ENCODE measurements at regions not wholly inside any gene's neighbourhood (a gene's known extent, or its start where the extent isn't known, plus 50 kb on each side); places are given as distances from the start of the nearest gene placed in this dataset.
A peak's percentile ranks its signal among the peaks of the same experiment; 100 is the strongest.
"Not testable (repeated sequence)": the region's sequence is repeated elsewhere in the genome, so short reads cannot be mapped to it uniquely, and the experiment has no call there.

DNA sequence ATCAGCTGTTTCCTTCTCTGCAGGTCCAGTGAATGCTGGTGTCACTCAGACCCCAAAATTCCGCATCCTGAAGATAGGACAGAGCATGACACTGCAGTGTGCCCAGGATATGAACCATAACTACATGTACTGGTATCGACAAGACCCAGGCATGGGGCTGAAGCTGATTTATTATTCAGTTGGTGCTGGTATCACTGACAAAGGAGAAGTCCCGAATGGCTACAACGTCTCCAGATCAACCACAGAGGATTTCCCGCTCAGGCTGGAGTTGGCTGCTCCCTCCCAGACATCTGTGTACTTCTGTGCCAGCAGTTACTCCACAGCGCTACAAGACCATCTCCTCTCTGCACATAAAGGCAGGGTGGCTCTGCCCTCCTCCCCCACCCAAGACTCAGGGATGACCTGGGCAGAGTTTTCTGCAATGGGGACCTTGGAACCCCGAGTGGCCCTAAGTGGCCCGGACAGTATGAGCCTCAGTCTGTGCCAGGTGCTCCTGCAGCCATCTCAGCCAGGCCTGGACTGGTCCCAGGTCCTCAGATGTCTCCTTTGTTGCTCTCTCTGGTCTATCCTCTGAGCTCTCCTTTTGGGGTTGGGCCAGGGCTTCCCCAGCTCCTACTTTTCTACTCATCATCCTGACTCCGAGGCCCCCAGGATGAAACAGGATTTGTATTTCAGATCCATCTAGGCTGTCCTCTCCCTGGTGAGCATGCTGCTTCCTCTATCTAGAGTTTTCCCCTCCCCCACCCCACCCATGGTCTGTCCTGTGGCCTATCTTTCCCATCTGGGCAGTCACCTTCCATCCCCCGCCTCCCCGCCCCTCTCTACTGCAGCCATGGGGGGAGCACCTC lies 212.1 kb upstream of the PRSS58 start:
- no peak for DNase-seq (ENCODE audit: low spot score)

DNA sequence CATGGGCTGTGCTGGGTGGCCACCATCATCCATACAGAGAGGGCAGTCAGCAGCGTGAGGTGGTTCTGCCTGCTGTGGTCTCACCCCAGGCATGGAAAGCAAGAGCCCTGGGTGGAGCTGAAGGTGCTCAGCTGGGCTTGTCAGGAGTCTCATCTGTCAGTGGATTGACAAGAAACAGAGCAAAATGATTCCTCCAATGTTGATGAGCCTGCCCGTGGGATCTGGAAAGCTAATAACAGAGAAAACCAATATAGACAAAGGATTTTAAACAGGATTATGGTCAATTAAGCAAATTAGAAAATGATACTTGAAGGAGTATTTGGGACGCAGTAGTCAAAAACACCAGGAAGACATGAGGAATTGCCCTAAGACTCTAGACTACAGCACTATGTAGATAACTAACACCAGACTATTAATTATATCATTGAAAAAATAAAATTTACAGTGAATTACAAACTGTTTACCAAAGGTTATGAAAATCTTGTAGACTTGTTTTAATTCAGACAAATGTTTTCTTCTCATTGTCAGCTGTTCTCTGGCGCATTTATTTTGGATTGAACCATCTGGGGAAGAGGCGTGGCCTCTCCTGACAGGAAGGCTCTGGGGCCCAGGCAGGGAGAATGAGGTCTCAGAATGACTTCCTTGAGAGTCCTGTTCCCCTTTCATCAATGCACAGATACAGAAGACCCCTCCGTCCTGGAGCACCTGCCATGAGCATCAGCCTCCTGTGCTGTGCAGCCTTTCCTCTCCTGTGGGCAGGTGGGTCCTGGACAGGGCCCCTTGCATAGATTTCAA lies 211.2 kb upstream of the PRSS58 start:
- DNase-seq (ENCODE audit: low spot score) = no peak

DNA sequence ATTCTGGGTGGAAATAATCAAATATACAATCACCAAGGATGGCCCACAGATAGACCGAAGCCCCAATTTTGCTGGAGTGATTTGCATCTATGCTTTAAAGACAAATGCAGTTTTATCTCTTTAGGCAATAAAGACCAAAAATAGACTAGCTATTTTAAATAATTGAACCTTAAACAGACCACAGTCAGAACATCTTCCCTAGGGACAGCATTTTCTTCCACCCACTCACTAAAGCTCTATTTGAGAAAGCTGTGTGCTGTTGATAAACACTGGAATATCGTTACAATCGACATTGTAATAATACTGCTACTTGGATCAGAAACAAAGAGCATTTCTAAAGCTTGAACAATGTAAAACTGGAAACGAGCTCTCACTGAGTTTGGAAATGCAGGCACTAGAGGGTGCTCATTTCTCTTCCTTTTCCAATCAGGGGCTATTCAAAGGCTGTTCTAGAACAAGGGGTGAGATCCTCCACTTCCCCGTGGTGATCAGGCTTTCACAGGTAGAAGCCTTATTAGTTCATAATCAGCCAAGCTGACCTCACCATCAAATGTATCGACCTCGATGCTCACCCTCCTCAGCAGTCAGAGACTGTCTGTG lies 209.3 kb upstream of the PRSS58 start:
- not testable (repeated sequence) for DNase-seq (ENCODE audit: low spot score)

DNA sequence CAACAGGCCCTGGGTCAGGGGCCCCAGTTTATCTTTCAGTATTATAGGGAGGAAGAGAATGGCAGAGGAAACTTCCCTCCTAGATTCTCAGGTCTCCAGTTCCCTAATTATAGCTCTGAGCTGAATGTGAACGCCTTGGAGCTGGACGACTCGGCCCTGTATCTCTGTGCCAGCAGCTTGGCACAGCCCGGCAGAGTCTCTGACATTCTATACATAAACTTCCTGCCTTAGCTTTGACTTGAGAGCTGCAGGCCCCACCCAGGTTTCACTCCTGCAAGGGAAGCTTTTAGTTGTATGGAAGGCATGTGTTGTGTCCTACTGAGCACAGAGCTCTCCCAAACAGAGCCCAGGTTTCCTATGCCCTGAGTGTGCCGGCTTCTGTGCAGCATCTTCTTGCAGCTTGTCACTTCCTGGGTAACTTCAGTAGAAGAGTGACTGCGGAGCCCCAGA lies 205.6 kb upstream of the PRSS58 start:
- DNase-seq (ENCODE audit: low spot score) = no peak

DNA sequence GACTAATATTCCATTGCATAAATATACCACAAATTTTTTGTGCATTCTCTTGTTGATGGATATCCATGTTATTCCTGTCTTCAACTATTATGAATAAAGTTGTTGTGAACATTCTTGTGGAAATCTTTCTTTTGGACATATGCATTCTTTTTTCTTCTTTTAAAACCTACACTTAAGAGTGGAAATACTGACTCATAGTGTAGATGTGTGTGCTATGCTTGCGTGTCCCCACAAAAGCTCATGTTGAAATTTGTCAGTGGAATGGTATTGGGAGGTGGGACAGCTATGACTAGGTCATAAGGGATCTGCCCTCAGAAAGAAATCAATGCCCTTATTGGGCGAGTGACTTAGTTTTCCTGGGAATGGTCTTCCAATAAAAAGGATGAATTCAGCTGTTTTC lies 203.6 kb upstream of the PRSS58 start:
- no peak for DNase-seq (ENCODE audit: low spot score)

DNA sequence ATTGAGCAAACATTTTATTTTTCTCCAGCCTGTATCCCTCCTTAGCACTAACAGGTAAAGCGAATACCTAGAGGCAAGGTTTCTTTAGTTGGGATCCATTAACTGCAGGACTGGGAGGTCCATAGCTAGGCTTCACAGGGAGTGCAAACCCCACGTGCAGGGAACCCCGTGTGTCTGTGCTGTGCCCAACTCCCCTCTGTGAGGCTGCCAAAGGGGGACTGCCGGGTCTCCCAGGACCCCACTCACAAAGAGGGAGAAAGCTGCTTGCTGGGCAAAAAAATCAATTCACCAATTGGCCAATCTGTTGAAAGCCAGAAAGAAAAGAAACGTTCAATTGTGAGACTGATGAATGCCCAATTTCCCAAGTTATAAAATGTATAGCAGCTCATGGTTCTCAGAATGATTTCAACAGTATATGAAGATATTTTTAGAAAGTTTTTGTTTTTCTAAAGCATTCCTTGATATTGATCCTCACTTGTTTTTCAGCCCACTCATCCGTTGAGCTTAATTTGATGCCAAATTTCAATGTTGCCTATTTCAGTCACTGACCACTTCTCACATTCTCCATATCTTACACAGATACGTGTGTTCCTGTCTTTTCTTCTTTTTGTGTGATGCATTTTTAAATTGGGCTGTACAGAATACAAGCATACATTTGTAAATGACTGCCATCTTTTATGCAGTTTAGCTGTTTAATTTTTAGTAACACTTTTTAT lies 202.7 kb upstream of the PRSS58 start:
- DNase-seq (ENCODE audit: low spot score) = no peak

DNA sequence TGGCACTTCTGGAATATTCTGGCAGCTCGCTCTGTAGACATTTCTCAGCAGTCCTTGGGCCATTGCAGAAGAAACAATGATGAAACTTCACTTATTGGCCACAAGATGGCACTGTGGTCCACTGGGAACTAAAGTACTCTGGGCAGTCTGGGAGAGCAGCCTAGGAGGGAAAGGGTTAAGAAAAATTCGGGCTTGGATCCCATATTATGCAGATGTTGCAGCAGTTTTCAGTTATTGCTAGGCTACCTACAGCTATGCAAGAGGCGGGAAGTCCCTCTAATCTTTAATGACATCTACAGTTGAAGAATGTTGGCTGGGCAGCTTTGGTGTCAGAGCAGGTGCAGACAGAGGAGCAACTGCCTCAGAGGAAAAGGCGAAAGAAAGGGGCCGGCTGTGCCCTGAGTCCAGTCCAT lies 201.7 kb upstream of the PRSS58 start:
- DNase-seq (ENCODE audit: low spot score) = peak; percentile 67

DNA sequence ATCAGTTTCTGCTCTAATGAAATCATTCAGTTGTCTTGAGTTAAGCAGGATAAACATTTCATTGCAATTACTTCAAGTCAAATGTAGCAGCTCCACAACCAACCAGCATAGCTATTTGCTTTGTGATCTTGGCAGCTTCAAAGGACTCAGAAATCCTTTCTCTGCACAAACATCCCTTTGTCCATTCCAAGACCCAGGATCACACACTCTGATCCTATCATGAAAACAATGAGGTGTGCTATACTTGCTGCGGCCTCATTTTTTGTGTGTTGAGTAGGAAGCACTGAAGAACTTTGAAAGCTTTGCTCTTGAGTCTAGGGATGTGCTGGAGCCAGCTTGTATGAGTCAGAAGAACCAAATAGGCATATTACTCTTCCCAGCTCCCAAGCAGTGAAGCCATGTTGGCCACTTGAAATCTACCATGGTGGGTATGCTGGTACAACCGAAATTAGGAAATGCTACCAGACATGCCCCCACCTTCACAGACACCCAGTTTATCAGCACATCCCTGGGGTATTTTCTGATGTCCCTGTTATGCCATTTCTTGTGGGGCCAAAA lies 199.4 kb upstream of the PRSS58 start:
- DNase-seq (ENCODE audit: low spot score) = no peak

DNA sequence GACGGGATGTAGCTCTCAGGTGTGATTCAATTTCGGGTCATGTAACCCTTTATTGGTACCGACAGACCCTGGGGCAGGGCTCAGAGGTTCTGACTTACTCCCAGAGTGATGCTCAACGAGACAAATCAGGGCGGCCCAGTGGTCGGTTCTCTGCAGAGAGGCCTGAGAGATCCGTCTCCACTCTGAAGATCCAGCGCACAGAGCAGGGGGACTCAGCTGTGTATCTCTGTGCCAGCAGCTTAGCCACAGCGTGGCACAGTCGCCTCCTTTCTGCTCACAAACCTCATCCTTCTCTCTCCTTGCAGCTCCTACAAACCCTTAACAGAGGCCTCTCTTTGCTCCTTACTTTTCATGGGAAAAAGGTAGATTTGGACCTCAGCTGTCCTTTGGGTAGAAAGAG lies 197.5 kb upstream of the PRSS58 start:
- DNase-seq (ENCODE audit: low spot score) = no peak

DNA sequence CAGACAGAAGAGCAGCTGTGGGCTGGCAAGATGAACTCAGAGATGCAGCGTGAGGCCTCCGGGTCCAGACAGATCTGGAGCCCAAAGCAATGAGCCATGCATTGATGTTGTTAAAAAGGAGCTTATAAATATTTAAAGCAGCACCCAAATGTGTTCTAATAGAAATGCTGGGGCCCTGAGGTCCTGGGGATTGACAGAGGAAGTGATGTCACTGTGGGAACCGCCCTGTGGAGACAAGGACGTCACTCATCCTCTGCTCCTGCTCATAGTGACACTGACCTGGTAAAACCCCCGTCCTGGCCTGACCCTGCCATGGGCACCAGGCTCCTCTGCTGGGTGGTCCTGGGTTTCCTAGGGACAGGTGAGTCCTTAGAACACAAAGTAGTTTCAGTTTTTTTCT lies 197.0 kb upstream of the PRSS58 start:
- no peak for DNase-seq (ENCODE audit: low spot score)

DNA sequence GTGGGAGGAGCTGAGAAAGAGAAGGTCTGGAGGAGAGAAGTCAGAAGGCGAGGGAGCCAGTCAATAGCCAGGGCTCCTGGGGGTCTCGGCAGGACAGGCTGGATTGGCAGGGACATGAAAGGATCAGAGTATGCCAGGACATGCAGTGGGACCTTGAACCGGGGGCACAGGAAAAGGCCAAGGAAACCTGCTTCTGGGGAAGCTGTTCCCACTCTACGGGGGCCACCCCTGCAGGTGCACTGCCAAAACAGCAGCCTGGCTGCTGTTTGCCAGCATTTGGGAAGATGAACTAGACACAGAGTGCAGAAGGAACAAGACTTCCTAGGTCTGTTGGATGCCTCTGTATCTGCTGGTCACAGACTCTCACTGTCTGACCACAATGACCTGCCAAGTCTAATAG lies 194.9 kb upstream of the PRSS58 start:
- DNase-seq (ENCODE audit: low spot score) = no peak

DNA sequence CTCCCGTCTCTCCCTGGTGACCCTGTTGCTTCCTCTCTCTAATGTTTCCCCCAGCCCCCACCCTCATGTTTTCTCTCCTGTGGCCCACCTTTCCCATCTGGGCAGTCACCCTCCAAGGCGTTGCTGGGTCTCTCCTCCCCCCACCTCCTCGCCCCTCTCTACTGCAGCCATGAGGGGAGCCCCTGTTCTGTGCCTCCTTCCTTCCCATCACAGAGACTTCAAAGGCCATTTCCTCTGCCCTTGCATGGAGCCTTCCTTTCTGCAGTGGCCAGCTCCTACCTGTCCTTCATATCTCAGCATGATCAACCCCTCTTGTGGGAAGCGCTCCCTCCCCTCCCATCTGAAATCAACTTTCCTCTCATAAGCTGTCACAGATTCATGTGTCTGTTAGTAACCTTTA lies 194.0 kb upstream of the PRSS58 start:
- no peak for DNase-seq (ENCODE audit: low spot score)

DNA sequence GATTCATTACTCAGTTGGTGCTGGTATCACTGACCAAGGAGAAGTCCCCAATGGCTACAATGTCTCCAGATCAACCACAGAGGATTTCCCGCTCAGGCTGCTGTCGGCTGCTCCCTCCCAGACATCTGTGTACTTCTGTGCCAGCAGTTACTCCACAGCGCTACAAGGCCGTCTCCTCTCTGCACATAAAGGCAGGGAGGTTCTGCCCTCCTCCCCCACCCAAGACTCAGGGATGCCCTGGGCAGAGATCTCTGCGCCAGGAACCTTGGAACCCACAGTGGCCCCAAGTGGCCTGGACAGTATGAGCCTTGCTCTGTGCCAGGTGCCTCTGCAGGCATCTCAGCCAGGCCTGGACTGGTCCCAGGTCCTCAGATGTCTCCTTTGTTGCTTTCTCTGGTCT lies 193.4 kb upstream of the PRSS58 start:
- DNase-seq (ENCODE audit: low spot score) = no peak

DNA sequence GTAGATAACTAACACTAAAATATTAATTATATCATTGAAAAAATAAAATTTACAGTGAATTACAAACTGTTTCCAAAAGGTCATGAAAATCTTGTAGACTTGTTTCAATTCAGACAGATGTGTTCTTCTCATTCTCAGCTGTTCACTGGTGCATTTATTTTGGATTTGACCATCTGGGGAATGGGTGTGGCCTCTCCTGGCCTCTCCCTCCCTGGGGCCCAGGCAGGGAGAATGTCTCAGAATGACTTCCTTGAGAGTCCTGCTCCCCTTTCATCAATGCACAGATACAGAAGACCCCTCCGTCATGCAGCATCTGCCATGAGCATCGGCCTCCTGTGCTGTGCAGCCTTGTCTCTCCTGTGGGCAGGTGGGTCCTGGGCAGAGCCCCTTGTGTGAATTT lies 192.8 kb upstream of the PRSS58 start:
- DNase-seq (ENCODE audit: low spot score) = no peak

DNA sequence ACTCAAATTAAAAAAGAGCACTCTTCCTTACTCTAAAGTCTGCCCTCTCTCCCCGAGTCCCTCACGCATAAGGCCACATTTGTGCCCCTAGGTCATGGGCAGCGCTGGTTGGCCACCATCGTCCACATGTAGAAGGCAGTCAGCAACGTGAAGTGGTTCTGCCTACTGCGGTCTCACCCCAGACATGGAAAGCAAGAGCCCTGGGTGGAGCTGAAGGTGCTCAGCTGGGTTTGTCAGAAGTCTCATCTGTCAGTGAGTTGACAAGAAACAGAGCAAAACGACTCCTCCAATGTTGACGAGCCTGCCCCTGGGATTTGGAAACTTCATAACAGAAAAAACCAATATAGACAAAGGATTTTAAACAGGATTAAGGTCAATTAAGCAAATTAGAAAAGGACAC lies 192.3 kb upstream of the PRSS58 start:
- DNase-seq (ENCODE audit: low spot score) = no peak

DNA sequence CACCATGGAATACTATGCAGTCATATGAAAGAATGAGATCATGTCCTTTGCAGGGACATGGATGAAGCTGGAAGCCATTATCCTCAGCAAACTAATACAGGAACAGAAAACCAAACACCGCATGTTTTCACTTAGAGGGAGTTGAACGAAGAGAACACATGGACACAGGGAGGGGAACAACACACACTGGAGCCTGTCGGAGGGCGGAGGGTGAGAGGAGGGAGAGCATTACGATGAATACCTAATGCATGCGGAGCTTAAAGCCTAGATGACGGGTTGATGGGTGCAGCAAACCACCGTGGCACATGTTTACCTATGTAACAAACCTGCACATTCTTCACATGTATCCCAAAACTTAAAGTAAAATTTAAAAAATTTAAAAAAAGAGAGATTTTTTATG lies 191.0 kb upstream of the PRSS58 start:
- DNase-seq (ENCODE audit: low spot score) = not testable (repeated sequence)

DNA sequence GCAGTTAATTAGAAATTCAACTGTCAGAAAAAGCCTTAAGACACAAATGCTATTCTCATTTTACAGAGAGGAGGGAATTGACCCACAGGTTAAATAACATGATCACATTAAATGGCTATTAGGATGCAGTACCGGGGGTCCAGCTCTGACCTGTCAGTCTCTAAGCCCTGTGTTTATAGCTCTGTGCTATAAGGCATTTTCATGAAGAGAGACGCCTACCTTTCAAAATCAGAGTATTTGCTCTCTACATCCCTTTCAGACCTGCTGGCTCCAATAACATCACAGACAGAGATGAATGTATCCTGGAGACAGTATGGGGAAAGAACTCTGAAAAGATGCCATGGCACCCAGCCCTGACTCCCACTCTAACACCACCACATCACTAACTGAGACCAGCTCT lies 189.9 kb upstream of the PRSS58 start:
- DNase-seq (ENCODE audit: low spot score) = no peak

DNA sequence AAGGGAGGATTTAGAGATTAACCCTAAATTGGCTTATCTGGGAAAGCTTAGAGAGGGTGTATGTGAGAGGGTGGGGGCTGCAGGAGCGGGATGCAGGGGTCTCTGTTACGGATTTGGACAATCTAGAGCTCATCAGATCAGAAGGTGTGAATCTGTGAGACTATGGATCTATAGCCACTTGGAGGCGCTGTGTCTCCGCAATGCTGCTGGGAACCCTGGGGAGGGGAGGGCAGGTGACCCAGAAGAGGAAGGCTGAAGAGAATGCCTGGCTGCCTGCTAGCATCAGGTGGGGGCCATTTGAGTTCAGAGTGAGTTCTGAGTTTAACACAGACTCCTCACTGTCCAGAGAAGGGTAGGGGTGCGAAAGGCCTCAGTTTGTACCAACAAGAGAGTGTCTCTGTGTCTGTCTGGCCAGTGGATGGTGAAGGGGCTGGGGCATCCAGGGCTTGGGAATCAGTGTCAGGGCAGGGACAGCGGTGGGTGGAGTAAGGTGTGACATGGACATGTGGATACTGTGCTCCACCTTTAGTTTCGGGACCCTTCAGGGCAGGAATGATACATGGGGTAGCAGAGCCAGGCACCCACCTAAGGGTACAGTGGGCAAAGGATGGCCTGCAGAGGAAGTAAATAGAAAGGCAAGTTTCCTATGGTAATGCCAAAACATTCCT lies 187.3 kb upstream of the PRSS58 start:
- DNase-seq (ENCODE audit: low spot score) = no peak

DNA sequence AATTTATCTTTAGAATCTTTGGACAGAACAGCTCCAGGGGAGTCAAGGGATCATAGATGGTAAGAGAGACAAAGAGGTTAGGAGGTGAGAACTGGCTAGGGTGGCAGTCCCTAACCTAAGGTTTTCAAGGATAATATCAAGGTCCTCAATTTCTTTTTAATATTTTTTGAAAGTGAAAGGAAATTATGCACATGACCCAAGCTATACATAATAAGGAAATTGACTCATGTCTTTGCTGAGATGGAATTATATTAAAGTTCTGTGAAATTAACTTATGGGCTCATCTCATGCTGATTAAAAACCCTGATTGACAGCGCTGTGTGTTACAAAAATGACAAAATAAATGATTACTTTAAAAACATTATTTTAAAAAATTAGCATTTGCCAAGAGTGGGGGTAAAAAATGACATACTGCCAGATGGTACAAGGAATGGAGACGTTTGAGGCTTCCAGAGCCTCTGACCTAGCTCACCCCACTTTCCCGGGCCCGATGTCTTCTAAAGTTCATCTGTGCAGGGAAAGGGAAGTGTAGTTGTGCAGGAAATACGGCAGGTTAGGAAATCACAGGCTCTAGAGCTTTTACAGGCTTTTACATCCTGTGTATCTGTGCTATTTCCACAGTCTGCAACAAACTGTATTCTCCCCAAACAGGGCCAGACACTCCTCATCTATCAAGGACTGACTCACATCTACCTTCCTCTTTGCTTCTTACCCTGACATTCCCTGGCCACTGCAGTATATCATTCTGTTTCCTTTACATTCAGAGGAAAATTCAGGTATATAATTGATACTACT lies 185.6 kb upstream of the PRSS58 start:
- DNase-seq (ENCODE audit: low spot score) = no peak

DNA sequence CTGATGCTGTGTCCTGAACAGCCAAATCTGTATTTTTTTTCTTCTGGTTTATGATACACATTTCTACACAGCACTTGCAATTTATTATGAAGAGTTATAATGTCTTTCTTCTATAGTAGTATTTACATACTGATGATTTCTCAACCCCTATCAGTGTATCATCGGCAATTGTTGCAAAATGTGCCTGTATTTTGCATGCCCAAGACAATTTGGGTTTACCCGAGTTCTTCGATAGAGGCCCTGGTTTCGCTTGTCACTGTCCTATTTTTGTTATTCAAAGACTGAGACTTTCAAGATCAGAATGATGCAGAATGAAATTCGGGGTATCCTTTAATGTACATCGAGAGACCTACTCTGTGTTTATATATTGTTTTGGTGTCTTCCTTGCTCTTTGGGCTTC lies 184.5 kb upstream of the PRSS58 start:
- DNase-seq (ENCODE audit: low spot score) = no peak
